NB4 (cell line): ENCODE measurements at regions not wholly inside any gene's neighbourhood (a gene's known extent, or its start where the extent isn't known, plus 50 kb on each side); places are given as distances from the start of the nearest gene placed in this dataset.

ENCODE experiments used
- CTCF ChIP-seq: IDR thresholded peaks from one replicate; pipeline ENCODE4 v1.5.1; 2012; ENCODE audit warnings: low read depth, low read length
- POLR2A ChIP-seq: IDR thresholded peaks from 2 replicates; pipeline ENCODE4 v1.6.1; 2011; ENCODE audit warnings: mild to moderate bottlenecking; ENCODE audit not compliant: insufficient read length; ENCODE audit errors: extremely low read depth

GRCh38 chr6:78430521-78430920 lies 436.8 kb upstream of the IRAK1BP1 start:
- TF ChIP-seq CTCF (no peak), POLR2A (no peak)
